GM12874 (cell line): ENCODE measurements at regions not wholly inside any gene's neighbourhood (a gene's known extent, or its start where the extent isn't known, plus 50 kb on each side); places are given as distances from the start of the nearest gene placed in this dataset.

Source experiments
- CTCF ChIP-seq: IDR thresholded peaks from 2 replicates; pipeline ENCODE4 v1.5.1; 2011; ENCODE audit warnings: low read depth, mild to moderate bottlenecking, control low read depth, low read length, moderate library complexity; ENCODE audit not compliant: insufficient read depth

GRCh38 chr6:23568292-23568691 lies 557.7 kb upstream of the NRSN1 start:
- TF ChIP-seq CTCF: no peak

DNA sequence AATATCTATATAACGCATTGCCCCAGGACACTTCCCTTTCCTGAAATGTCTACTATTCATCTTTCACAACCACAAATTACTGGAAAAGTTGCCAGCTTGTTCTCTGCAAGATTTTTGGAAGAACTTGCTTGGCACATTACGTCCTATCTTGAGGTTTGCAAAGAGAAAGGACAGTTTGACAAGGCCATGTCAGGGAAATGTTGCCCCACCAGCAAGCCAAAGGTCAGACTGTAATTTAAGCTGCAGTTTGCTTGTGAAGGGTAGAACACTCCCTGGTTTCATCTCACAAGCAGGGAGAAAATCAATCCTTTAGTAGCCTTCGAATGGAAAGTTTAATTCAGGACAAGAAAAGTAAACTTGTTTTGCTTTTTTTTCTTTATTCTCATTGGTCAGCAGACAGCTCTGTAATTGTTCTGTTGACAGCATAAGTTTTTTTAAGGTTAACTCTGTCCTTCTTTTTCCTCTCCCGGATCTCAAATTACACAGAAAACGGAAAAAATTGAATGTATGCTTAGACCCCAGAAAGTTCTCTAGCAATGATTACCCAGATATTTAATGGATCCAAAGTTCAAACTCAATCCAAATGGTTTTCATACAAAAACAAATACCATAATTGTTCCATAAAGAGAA lies 541.8 kb upstream of the NRSN1 start:
- TF ChIP-seq CTCF: no peak

DNA sequence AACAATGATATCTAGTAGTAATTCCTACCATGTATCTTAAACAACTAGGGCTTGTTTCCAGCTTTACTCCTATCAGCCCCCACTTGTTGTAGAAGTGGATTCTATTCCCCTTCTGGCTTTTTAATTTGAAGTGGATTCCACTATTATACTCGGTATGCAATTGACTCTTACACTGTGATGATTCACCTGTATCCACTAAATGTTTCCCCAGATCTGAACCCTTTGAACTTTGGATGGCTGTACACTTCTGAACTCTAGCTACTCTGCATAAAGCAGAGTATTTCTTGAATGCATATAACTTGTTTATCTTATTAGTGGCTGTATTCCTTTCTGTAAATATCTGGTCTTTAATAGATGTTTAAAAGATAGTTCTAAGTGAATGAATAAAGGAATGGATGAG lies 538.4 kb upstream of the NRSN1 start:
- TF ChIP-seq CTCF: no peak

DNA sequence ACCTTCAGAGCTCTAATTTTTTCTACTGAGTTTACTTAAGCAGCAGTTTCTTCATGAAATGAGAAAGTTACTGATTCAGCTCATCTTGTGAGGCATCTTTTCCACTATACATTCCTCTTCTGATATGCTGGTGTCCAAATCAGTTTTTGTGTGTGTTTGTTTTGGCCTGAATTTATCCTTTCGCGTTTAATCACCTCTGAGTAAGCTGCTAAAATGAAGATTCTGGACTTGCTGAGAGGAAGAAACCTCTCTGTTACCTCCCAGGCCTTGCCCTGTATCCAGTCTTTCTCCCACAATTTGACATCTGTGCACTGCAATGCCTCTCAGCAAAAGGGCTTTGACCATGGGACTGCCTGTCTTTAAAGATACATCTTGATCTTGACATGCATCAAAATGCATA lies 536.2 kb upstream of the NRSN1 start:
- no peak for TF ChIP-seq CTCF

DNA sequence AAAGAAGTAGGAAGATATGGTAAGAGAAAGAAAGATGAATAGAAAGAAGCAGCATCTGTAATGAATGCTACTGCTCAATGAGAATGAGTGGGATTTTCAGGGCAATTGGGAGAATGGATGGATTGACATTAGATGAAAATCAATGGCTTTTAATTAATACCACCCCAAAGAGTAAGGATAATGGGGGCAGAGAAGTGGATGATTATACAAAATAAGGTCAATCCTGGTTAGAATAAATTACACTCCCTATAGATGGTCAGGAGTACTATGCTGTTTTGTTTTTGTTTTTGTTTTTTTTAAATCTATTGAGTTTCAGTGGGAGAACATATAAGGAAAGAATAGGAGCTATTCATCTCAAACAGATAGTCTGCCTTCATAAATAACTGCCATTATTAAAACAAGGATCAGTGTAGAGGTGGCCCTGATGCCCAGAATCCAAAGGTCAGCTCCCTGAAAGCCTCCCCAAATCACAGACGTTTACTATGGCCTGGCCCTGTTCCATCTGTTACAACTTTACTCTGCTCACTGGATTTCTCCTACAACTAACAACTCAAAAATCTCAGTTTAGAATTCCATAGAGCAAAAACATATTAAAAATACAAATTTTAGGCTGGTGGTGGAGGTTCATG lies 535.4 kb upstream of the NRSN1 start:
- no peak for TF ChIP-seq CTCF

- TF ChIP-seq CTCF: no peak
Measured at GRCh38 chr6:23591761-23592160, 534.3 kb upstream of the NRSN1 start.

DNA sequence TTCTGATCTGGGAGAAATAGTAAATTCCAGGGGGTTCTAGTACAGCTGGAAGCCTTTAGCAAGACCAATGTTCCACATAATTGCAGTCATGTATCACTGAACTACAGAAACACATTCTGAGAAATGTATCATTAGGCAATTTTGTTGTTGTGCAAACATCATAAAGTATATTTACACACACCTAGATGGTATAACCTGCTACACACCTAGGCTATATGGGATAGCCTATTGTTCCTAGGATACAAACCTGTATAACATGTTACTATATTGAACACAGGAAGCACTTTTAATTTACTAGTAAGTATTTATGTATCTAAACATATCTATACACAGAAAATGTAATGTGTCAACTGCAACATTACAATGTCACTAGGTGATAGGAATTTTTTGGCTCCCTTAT lies 525.9 kb upstream of the NRSN1 start:
- no peak for TF ChIP-seq CTCF
